ENCODE measurements at regions not wholly inside any gene's neighbourhood (a gene's known extent, or its start where the extent isn't known, plus 50 kb on each side); places are given as distances from the start of the nearest gene placed in this dataset.

DNA sequence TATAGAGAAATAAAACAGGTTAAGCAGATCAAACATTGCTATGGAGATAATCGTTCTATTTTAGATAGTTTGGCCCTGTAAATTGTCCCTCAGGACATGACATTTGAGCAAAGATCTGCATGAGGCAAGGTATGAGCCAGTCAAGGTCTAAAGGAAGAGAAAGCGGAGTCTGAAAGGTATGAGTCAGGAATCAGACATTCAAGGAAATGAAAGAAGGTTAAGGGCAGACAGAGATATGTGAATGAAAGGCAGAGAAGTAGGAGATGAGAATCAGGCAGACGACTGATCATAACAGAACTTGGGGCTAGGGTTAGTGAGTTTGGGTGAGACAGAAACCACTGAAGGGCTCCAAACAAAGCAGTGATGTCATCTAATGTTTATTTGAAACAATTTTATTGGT, 775.8 kb downstream of the MAFB start:
- DNase-seq (ENCODE audit: low read depth), result no peak

- DNase-seq (ENCODE audit: low read depth), result no peak
Observed at GRCh38 chr20:39911497-39911896, 777.5 kb downstream of the MAFB start.

- DNase-seq (ENCODE audit: low read depth), result no peak
Observed at GRCh38 chr20:39910536-39910935, 778.5 kb downstream of the MAFB start.

DNA sequence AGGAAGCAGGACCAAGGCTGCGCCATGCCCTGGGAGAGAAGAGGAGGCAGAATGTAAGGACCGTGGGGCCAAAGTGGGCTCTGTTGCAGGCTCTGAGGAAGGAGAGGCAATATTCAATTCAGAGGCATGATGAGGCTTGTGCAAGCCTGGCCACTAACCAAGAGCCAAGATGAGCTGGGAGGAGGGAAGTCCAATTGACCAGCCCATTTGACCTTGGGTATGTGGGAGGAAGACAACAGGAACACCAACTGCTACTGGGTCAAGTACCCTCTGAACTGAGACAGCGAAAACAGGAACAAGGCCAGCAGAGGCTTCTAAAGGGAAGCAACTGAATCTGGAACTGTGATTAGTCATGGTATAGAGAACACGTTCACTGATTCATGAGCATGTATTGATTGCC, 779.6 kb downstream of the MAFB start:
- no peak for DNase-seq (ENCODE audit: low read depth)

- DNase-seq (ENCODE audit: low read depth), result no peak
Observed at GRCh38 chr20:39904476-39905112, 784.4 kb downstream of the MAFB start.

- DNase-seq (ENCODE audit: low read depth), result no peak
Observed at GRCh38 chr20:39903806-39904465, 785.1 kb downstream of the MAFB start.

- DNase-seq (ENCODE audit: low read depth), result no peak
Observed at GRCh38 chr20:39899881-39900280, 789.2 kb downstream of the MAFB start.

DNA sequence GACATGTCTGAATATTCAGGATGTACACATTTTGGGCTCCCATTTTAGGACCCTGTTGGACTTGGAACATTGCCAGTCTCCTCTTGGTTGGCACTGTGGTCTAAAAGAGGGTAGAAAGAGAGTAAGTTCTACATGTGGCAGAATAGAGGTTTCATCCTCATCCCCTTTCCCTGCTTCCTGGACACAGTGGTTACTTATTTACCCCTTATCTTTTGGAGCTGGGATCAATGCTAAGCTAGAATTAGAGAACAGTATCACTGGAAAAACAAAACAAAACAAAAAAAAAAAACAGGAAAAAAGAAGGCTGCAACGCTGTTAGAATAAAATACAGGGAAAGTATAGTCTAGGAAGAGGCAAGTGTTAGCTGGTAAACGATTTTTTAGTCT, 790.6 kb downstream of the MAFB start:
- no peak for DNase-seq (ENCODE audit: low read depth)

- peak; percentile 4 for DNase-seq (ENCODE audit: low read depth)
Observed at GRCh38 chr20:39897781-39898466, 791.1 kb downstream of the MAFB start.

DNA sequence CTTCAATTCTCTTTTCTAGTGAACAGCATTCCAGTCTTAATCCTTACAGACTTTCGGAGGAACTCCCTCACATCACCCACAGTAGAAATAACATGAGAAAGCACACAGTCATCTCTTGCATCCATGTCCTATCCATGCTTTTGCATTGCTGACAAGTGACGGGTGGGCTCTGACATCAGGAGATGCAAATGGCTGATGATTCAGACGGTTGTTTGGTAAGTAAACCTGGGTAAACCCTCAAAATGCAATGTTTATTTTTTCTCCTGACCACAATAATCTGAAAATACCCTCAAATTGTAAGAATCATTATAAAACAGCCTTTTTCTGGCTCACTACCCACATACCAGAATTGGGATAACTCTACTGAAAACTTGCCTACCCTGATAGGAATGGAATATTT, 792.0 kb downstream of the MAFB start:
- peak; percentile 86 for DNase-seq (ENCODE audit: low read depth)

DNA sequence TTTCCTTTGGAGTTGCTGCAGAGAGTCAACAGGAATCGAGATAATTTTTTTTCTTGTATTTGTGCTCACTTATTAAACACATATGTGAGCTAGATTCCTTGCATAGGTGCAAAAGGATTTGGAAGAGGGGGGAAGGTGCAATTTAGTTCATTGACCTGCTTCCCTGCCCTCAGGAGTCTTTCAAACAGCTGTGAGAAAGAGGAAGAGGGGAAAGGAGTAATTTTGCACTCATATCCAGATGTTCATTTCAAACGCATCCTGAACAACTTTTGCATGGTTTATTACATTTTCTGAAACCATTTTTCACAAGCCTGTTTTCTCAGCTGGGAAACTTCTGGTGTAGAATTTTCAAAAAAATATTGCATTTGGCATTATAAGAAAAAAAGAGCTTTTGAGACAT, 795.0 kb downstream of the MAFB start:
- no peak for DNase-seq (ENCODE audit: low read depth)

- peak; percentile 62 for DNase-seq (ENCODE audit: low read depth)
Observed at GRCh38 chr20:39893003-39893685, 795.9 kb downstream of the MAFB start.

- no peak for DNase-seq (ENCODE audit: low read depth)
Observed at GRCh38 chr20:39890697-39891096, 798.3 kb downstream of the MAFB start.

- no peak for DNase-seq (ENCODE audit: low read depth)
Observed at GRCh38 chr20:39888310-39888709, 800.7 kb downstream of the MAFB start.

GRCh38 chr20:39886650-39887190, 802.3 kb downstream of the MAFB start:
- DNase-seq (ENCODE audit: low read depth), result no peak

GRCh38 chr20:39885975-39886649, 802.9 kb downstream of the MAFB start:
- DNase-seq (ENCODE audit: low read depth), result peak; percentile 80

GRCh38 chr20:39882806-39883205, 806.2 kb downstream of the MAFB start:
- no peak for DNase-seq (ENCODE audit: low read depth)

GRCh38 chr20:39880890-39881289, 808.1 kb downstream of the MAFB start:
- DNase-seq (ENCODE audit: low read depth), result no peak

DNA sequence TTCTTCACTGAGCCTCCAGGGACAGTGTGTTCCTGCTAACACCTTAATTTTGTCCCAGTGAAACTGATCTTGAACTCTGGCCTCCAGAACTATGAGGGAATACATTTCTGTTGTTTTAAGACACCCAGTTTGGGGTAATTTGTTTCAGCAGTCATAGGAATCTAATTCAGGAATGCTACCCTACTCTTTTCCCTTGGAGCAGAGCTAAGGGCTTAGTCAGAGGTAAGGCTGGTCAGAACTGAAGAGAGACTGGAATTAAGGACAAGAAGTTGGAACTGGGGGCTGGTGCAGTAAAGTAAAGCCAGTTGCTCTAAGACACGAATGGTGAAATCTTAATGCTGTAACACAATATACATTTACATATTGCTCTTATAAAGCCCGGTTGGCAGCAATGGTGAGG, 809.7 kb downstream of the MAFB start:
- no peak for DNase-seq (ENCODE audit: low read depth)

DNA sequence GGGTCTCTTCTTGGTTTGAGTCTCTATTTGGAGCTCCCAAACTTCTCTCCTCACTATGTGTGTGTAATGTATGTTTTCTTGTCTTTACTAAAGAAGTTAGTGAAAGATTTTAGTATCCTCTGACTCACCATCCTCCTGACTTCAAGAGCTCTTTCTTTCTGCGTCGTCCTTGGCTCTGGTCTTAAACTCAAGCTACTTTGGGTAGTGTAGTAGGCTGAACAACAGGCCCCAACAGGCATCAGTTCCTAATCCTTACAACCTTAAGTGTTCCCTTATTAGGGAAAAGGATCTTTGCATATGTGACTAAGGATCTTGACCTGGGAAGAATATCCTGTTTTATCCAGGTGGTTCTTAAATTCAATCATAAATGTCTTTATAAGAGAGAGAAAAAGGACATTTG, 810.2 kb downstream of the MAFB start:
- DNase-seq (ENCODE audit: low read depth), result no peak

DNA sequence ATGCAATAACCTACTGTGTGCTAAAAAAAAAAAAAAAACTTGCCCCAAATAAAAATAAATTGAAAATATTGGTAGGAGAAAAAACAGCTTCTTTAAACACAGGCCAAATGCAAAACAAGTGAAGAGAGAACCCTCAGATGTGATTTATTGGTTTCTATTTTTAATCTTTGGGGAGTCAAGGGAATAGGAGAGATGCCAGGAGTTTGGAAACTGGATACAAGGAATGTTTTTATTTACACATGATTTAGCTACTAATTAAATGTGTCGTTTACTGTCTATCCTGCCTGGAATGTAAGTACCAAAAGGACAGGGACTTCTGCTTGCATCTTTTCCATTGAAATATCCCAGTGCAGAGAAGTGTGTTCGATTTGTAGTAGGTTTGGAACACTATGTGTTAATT, 810.7 kb downstream of the MAFB start:
- DNase-seq (ENCODE audit: low read depth), result no peak

GRCh38 chr20:39877788-39878187, 811.2 kb downstream of the MAFB start:
- DNase-seq (ENCODE audit: low read depth), result no peak

Data from Daoy (cell line).